DND-41 (cell line): ENCODE measurements at regions not wholly inside any gene's neighbourhood (a gene's known extent, or its start where the extent isn't known, plus 50 kb on each side); places are given as distances from the start of the nearest gene placed in this dataset.

Source experiments
- CTCF ChIP-seq: IDR thresholded peaks from 2 replicates; pipeline ENCODE4 v1.5.1; 2012; ENCODE audit warnings: borderline replicate concordance, low read length, moderate library complexity, mild to moderate bottlenecking; ENCODE audit not compliant: poor library complexity, severe bottlenecking; ENCODE audit errors: extremely low read depth
- EZH2 ChIP-seq: IDR thresholded peaks from 3 replicates; pipeline ENCODE4 v1.6.1; 2012; ENCODE audit warnings: borderline replicate concordance, low read depth, mild to moderate bottlenecking, moderate library complexity, low read length, inconsistent platforms; ENCODE audit not compliant: severe bottlenecking

- TF ChIP-seq EZH2 (no peak), CTCF (no peak)
Observed at GRCh38 chr4:41819621-41820020, 71.1 kb upstream of the PHOX2B start.
